ENCODE measurements at regions not wholly inside any gene's neighbourhood (a gene's known extent, or its start where the extent isn't known, plus 50 kb on each side); places are given as distances from the start of the nearest gene placed in this dataset.

DNA sequence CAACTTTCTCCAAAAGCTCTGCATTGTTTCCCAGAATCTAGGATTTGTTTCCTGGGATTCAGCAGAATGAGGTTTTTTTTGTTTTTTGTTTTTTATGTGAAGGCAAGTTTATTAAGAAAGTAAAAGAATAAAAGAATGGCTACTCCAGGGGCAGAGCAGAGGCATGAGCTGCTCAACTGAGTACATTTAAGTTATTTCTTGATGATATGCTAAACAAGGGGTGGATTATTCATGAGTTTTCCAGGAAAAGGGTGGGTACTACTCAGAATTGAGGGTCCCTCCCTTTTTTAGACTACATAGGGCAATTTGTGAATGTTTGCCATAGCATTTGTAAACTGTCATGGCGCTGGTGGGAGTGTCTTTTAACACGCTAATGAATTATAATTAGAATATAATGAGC lies 292.5 kb upstream of the SGK1 start:
- Histone ChIP-seq H3K27ac (no peak overlapping the region), H3K9me3 (no peaks in the 10 kb centered on the region), H3K4me3 (no peak overlapping the region), H3K27me3 (no peaks in the 10 kb centered on the region), H3K4me1 (peaks cover 0 to 29% (median 0%) of the 10 kb centered on the region in 3 donors), H3K36me3 (no peaks in the 10 kb centered on the region)
- DNase-seq = no peak
- TF ChIP-seq POLR2A (IDR thresholded peaks at IDR 0.05) (no peak), CTCF (IDR thresholded peaks at IDR 0.05) (no peak)
- intact Hi-C loops (cut with DNase I) = no loop called here
- 92 to 97% methylated on average over 2 of the region's 2 CpGs for WGBS, 2 donors

GRCh38 chr6:134609716-134610261 lies 291.9 kb upstream of the SGK1 start:
- Histone ChIP-seq H3K4me1 (peaks cover 0 to 24% (median 0%) of the 10 kb centered on the region in 3 donors), H3K36me3 (no peaks in the 10 kb centered on the region), H3K27me3 (no peaks in the 10 kb centered on the region), H3K27ac (no peak overlapping the region), H3K4me3 (no peak overlapping the region), H3K9me3 (no peaks in the 10 kb centered on the region)
- intact Hi-C loops (cut with DNase I) = no loop called here
- no peak for DNase-seq
- 75 to 93% methylated on average over 1 of the region's 1 CpG for WGBS, 2 donors
- TF ChIP-seq CTCF (IDR thresholded peaks at IDR 0.05) = no peak

GRCh38 chr6:134607411-134607810 lies 289.5 kb upstream of the SGK1 start:
- Histone ChIP-seq H3K27me3 (no peaks in the 10 kb centered on the region), H3K36me3 (no peaks in the 10 kb centered on the region), H3K4me3 (no peak overlapping the region), H3K9me3 (no peaks in the 10 kb centered on the region), H3K27ac (no peak overlapping the region), H3K4me1 (peaks cover 0 to 19% (median 0%) of the 10 kb centered on the region in 3 donors)
- 73 to 79% methylated on average over 1 of the region's 1 CpG for whole genome bisulfite sequencing, 2 donors
- no peak for DNase-seq
- TF ChIP-seq POLR2A (IDR thresholded peaks at IDR 0.05) (no peak), CTCF (IDR thresholded peaks at IDR 0.05) (no peak)
- intact Hi-C loops (cut with DNase I) = no loop called here

GRCh38 chr6:134605034-134605433 lies 287.1 kb upstream of the SGK1 start:
- TF ChIP-seq POLR2A (IDR thresholded peaks at IDR 0.05) (no peak), CTCF (IDR thresholded peaks at IDR 0.05) (no peak)
- H3K4me3 ChIP-seq = no peak overlapping the region
- peaks cover 0 to 6% (median 4%) of the 10 kb centered on the region in 3 donors for H3K9me3 ChIP-seq
- no peak for DNase-seq
- H3K27ac ChIP-seq = no peak overlapping the region
- H3K27me3 ChIP-seq = no peaks in the 10 kb centered on the region
- 96 to 97% methylated on average over 7 to 10 of the region's 10 CpGs for WGBS, 2 donors
- no peaks in the 10 kb centered on the region for H3K36me3 ChIP-seq
- peaks cover 0 to 23% (median 4%) of the 10 kb centered on the region in 3 donors for H3K4me1 ChIP-seq
- intact Hi-C loops (cut with DNase I) = no loop called here

- TF ChIP-seq CTCF (IDR thresholded peaks at IDR 0.05) (no peak), POLR2A (IDR thresholded peaks at IDR 0.05) (no peak)
- Histone ChIP-seq H3K4me1 (peaks cover 0 to 18% (median 4%) of the 10 kb centered on the region in 3 donors), H3K36me3 (no peaks in the 10 kb centered on the region), H3K27me3 (no peaks in the 10 kb centered on the region), H3K4me3 (no peak overlapping the region), H3K9me3 (peaks cover 0 to 6% (median 4%) of the 10 kb centered on the region in 3 donors), H3K27ac (no peak overlapping the region)
- DNase-seq = no peak
- WGBS, 2 donors = 93 to 100% methylated on average over 1 to 3 of the region's 20 CpGs
- intact Hi-C loops (cut with DNase I) = no loop called here
Measured at GRCh38 chr6:134604014-134604676, 286.2 kb upstream of the SGK1 start.
